GM06990 (cell line): ENCODE measurements at regions not wholly inside any gene's neighbourhood (a gene's known extent, or its start where the extent isn't known, plus 50 kb on each side); places are given as distances from the start of the nearest gene placed in this dataset.

Experiments
- DNase-seq: peaks from one replicate; pipeline ENCODE4 v3.0.0-alpha.2; 2011; ENCODE audit not compliant: insufficient read length; ENCODE audit errors: extremely low read depth
- H3K27me3 ChIP-seq: replicated peaks from 2 replicates; pipeline ENCODE4 v1.6.0; 2011; ENCODE audit warnings: low read length; ENCODE audit not compliant: control insufficient read depth, insufficient read depth
- H3K36me3 ChIP-seq: 2 replicates; pipeline ENCODE4 v1.5.1; 2011; ENCODE audit warnings: low read length; ENCODE audit not compliant: control insufficient read depth, insufficient read depth
- H3K4me3 ChIP-seq: replicated peaks from 2 replicates; pipeline ENCODE4 v1.5.1; 2011; ENCODE audit warnings: low read depth, mild to moderate bottlenecking, control low read depth, low read length
- TF ChIP-seq, protein P1 (sequence below): IDR thresholded peaks from 2 replicates; pipeline ENCODE4 v1.5.1; 2011; ENCODE audit warnings: low read length, control low read depth, mild to moderate bottlenecking, inconsistent platforms; ENCODE audit not compliant: insufficient read depth, poor library complexity, severe bottlenecking

DNA sequence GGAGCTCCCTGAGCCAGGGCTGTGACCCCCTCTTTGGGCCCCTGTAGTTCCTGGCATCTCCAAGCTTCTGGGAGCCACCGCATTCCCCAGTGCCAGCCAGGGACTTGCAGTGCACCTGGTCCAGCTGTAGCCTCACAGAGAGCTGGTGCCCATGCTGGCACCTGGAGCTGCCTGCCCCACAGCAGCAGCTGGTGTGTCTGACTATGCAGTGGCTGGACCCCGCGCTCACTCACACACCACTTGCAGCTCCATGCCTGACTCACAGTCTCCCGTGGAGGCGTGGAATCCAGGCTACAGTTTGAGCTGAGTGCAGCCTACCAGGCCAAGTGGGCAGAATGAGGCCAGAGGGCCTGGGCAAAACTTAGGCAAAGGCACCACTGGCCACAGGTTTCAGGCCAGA lies 102.2 kb upstream of the NAMPT start:
- TF ChIP-seq, protein P1, sequence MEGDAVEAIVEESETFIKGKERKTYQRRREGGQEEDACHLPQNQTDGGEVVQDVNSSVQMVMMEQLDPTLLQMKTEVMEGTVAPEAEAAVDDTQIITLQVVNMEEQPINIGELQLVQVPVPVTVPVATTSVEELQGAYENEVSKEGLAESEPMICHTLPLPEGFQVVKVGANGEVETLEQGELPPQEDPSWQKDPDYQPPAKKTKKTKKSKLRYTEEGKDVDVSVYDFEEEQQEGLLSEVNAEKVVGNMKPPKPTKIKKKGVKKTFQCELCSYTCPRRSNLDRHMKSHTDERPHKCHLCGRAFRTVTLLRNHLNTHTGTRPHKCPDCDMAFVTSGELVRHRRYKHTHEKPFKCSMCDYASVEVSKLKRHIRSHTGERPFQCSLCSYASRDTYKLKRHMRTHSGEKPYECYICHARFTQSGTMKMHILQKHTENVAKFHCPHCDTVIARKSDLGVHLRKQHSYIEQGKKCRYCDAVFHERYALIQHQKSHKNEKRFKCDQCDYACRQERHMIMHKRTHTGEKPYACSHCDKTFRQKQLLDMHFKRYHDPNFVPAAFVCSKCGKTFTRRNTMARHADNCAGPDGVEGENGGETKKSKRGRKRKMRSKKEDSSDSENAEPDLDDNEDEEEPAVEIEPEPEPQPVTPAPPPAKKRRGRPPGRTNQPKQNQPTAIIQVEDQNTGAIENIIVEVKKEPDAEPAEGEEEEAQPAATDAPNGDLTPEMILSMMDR, result no peak
- no peaks in the 10 kb centered on the region for H3K36me3 ChIP-seq

GRCh38 chr7:106384373-106384772 lies 99.6 kb upstream of the NAMPT start:
- TF ChIP-seq, protein P1, result no peak
- DNase-seq, result no peak
- H3K27me3 ChIP-seq, result no peaks in the 10 kb centered on the region
- no peak overlapping the region for H3K4me3 ChIP-seq
- H3K36me3 ChIP-seq, result no peaks in the 10 kb centered on the region

More for the DNA sequence above, 102.2 kb upstream of the NAMPT start:
- H3K4me3 ChIP-seq, result no peak overlapping the region
- H3K27me3 ChIP-seq, result no peaks in the 10 kb centered on the region
- DNase-seq, result no peak

DNA sequence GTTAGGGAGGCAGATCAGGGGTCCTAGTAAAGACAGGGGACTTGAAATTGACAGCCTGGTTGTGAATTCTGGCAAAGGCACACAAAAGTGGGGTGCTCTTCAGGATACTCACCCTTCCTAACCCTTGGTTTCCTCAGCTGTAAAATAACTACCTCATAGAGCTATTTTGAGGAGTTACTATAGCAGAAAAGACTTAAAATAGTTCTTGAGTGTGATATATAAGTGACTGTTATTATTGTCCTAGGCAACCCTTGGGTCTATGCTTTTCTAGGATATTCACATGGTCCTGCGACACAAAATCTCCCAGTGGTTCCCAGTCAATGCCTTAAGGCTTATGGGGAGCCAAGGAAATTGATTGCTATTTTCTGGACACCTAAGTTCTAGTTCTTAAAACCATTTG lies 98.1 kb upstream of the NAMPT start:
- no peak for DNase-seq
- H3K36me3 ChIP-seq, result no peaks in the 10 kb centered on the region
- TF ChIP-seq, protein P1, result no peak
- no peak overlapping the region for H3K4me3 ChIP-seq
- H3K27me3 ChIP-seq, result no peaks in the 10 kb centered on the region

GRCh38 chr7:106382129-106382528 lies 97.3 kb upstream of the NAMPT start:
- TF ChIP-seq, protein P1, result no peak
- Histone ChIP-seq H3K36me3 (no peaks in the 10 kb centered on the region), H3K27me3 (no peaks in the 10 kb centered on the region), H3K4me3 (no peak overlapping the region)
- no peak for DNase-seq

DNA sequence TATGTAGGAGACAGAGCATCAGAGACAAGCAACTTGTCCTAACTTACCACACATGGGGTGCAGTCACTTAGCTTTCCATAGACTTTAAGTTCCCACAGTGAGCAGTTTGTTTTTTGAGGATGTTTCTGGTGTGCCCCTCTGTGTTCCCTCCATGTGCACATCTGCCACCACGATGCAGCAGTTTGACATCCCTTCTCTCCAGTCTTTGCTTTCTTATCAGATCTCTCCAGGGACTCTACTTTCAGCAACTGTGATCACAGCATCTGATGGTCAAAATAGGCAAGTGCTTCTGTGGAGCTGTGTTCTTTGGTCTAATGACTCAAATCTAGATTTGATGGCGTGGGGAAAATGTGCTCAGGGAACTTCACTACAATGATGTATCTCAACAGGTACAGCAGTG lies 96.5 kb upstream of the NAMPT start:
- H3K27me3 ChIP-seq, result no peaks in the 10 kb centered on the region
- no peak for DNase-seq
- TF ChIP-seq, protein P1, result no peak

DNA sequence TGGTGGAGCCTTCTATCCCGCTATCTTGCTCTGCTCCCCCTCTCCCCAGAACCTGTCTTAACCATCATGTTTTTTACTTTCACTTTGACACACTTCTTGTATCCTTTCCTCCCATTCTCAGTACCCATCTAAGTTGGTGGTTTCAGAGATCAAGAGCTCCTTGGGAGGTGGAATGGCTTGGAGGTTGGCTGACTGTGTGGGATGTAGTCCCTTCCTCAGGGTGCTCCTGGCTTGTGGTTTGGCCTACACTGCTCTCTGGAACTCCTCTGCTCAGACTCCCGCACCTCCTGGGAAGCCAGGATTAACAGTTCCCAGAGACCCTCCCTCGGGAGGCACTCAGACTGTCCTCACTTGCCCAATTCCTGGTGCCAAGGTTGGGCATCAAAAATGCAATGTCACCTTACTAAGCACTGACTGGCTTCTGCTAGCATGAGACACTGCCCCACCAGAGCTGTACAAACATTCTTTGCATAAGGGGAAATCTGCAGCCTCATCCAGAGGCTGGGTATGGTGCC lies 93.1 kb upstream of the NAMPT start:
- no peak for DNase-seq
- no peak overlapping the region for H3K4me3 ChIP-seq
- H3K27me3 ChIP-seq, result no peaks in the 10 kb centered on the region
- TF ChIP-seq, protein P1, result no peak
- no peaks in the 10 kb centered on the region for H3K36me3 ChIP-seq

More for the DNA sequence above, 96.5 kb upstream of the NAMPT start:
- H3K4me3 ChIP-seq, result no peak overlapping the region
- no peaks in the 10 kb centered on the region for H3K36me3 ChIP-seq
